Spleen (tissue), 7 donors: ENCODE measurements at regions not wholly inside any gene's neighbourhood (a gene's known extent, or its start where the extent isn't known, plus 50 kb on each side); places are given as distances from the start of the nearest gene placed in this dataset.

Source experiments
- CTCF ChIP-seq, 11 experiments: fragments of 200-600 bp in 7 of 11; fragments of 450-650 bp in 4 of 11; sonication (generic) in 4 of 11; IDR thresholded peaks in 8 of 11; conservative IDR thresholded peaks in 3 of 11; 1 replicate in 7 of 11; 2 replicates in 4 of 11; pipeline versions ENCODE4 v1.4.0 to v1.8.0; 2016 to 2021; ENCODE audit warnings: antibody characterized with exemption in 11 of 11, inconsistent platforms in 4 of 11, mild to moderate bottlenecking in 1 of 11
- POLR2A ChIP-seq, 3 donors: fragments of 450-650 bp; IDR thresholded peaks; one replicate each; pipeline ENCODE4 v1.5.1; 2017; ENCODE audit warnings: antibody characterized with exemption in 3 of 3, mild to moderate bottlenecking in 1 of 3
- POLR2AphosphoS5 ChIP-seq, 3 donors: sonication (generic); formaldehyde crosslinking; IDR thresholded peaks; one replicate each; pipeline ENCODE4 v1.5.1; 2017; ENCODE audit warnings: antibody characterized with exemption in 3 of 3
- donor health status: DM: no; HTN: no; CAD: no; lungs with moderate emphysema.
- donor health status: DM: no; HTN: no; CAD: no.
- donor health status: DM: no; HTN: no; CAD: no.

GRCh38 chr12:105948331-105948730, 190.4 kb downstream of the NUAK1 start:
- TF ChIP-seq CTCF (IDR thresholded peaks at IDR 0.05 in 8 of 11, conservative IDR thresholded peaks at IDR 0.05 in 3 of 11) (no peak), POLR2A (IDR thresholded peaks at IDR 0.05) (no peak), POLR2AphosphoS5 (IDR thresholded peaks at IDR 0.05) (no peak)
